ENCODE measurements at regions not wholly inside any gene's neighbourhood (a gene's known extent, or its start where the extent isn't known, plus 50 kb on each side); places are given as distances from the start of the nearest gene placed in this dataset.

DNA sequence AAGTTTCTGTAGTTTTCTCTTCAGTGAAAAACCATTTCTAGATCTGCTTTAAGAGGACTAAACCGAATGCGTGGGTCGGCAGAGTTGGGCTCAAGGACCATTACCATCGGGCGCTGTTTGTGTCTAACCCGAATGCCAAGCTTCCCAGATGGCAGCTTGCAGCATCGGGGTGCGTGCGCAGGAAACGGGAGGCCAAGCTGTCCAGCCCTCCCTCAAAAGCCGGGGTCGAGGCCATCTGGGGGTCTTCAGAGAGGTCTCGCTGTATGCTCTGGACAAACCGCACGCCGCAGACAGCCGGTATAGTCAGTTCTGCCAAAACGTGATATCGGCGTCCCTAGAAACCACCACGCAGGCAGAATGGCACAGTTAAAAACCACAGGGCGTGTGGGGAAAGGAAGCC lies 178.8 kb downstream of the BANP start:
- FAIRE-seq (no peak), DNase-seq (ENCODE audit: low read depth in 1 of 2, low spot score in 2 of 2) (no peak)
- CTCF ChIA-PET (ENCODE audit: partially characterized antibody), result no interaction called here
- no peaks in the 10 kb centered on the region for H3K4me1 ChIP-seq (replicated peaks in 1 of 4; ENCODE audit: control insufficient read depth in 3 of 4, insufficient read depth in 4 of 4, low read length in 3 of 4)
- H2BK5ac ChIP-seq (ENCODE audit: low read depth, low read length), result no peak overlapping the region
- H3K9me3 ChIP-seq (ENCODE audit: insufficient read depth in 2 of 2, low read depth in 1 of 2, low read length in 1 of 2), result no peaks in the 10 kb centered on the region
- H3K18ac ChIP-seq (ENCODE audit: extremely low read depth, low read length), result no peak overlapping the region
- no peaks in the 10 kb centered on the region for H3K27me3 ChIP-seq (replicated peaks in 1 of 4; ENCODE audit: control insufficient read depth in 3 of 4, extremely low read depth in 1 of 4, insufficient read depth in 3 of 4, low read length in 3 of 4)
- H2BK20ac ChIP-seq (ENCODE audit: low read length), result no peak overlapping the region
- no peak overlapping the region for H3K4me2 ChIP-seq (ENCODE audit: insufficient read depth in 1 of 2, low read depth in 2 of 2, low read length in 2 of 2)
- H3K23ac ChIP-seq (ENCODE audit: insufficient read length), result no peak overlapping the region
- POLR2A ChIA-PET (ENCODE audit: partially characterized antibody), result no interaction called here
- no peaks in the 10 kb centered on the region for H4K20me1 ChIP-seq (replicated peaks in 1 of 2; ENCODE audit: control insufficient read depth in 1 of 2, insufficient read depth in 2 of 2, low read length in 2 of 2)
- H2BK12ac ChIP-seq (ENCODE audit: low read depth, low read length), result no peak overlapping the region
- no peak overlapping the region for H2BK120ac ChIP-seq (replicated peaks; ENCODE audit: low read depth, low read length)
- H3K4me3 ChIP-seq (ENCODE audit: extremely low read depth in 1 of 4, insufficient read depth in 2 of 4, low read depth in 3 of 4, low read length in 4 of 4), result no peak overlapping the region
- no peak overlapping the region for H3K56ac ChIP-seq (replicated peaks; ENCODE audit: insufficient read length, low read depth, low read length)
- TF ChIP-seq USF2 (IDR thresholded peaks at IDR 0.05; ENCODE audit: low read length), result no peak
- H3K36me3 ChIP-seq (ENCODE audit: control insufficient read depth in 2 of 4, insufficient read depth in 4 of 4, low read length in 3 of 4), result no peaks in the 10 kb centered on the region
- H2BK15ac ChIP-seq (ENCODE audit: low read length), result no peak overlapping the region
- no peak overlapping the region for H4K5ac ChIP-seq (ENCODE audit: insufficient read length, low read depth, low read length)
- H4K91ac ChIP-seq (replicated peaks; ENCODE audit: insufficient read length, low read length), result no peak overlapping the region
- no peak overlapping the region for H3K14ac ChIP-seq (ENCODE audit: insufficient read length)
- H3K79me1 ChIP-seq (ENCODE audit: low read depth, low read length), result no peaks in the 10 kb centered on the region
- H3K27ac ChIP-seq (ENCODE audit: low read depth, low read length), result no peak overlapping the region
- no peaks in the 10 kb centered on the region for H3K79me2 ChIP-seq (ENCODE audit: control insufficient read depth in 1 of 2, insufficient read depth in 2 of 2, low read length in 2 of 2)
- H3K4ac ChIP-seq (replicated peaks; ENCODE audit: insufficient read length, low read depth, low read length), result no peak overlapping the region
- H4K8ac ChIP-seq (ENCODE audit: extremely low read depth, insufficient read depth, low read length), result no peak overlapping the region
- no peak overlapping the region for H2AK5ac ChIP-seq (ENCODE audit: low read depth, low read length)
- no peaks in the 10 kb centered on the region for H3K23me2 ChIP-seq (ENCODE audit: low read depth, low read length)
- H3K9ac ChIP-seq (replicated peaks in 1 of 4; ENCODE audit: extremely low read depth in 1 of 4, low read depth in 3 of 4, low read length in 3 of 4), result no peak overlapping the region
- no peak overlapping the region for H2AFZ ChIP-seq (ENCODE audit: low read length)
- WGBS, 2 experiments (ENCODE audit: extremely low coverage in 1 of 2, insufficient coverage in 1 of 2, insufficient read length in 1 of 2, insufficient replicate concordance in 2 of 2, low coverage in 1 of 2, low lambda C conversion rate in 2 of 2, missing lambda C conversion rate in 1 of 2), result 92% methylated on average over 22 of the region's 22 CpGs; no CpG with 5 or more reads in 1 of the 2 experiments

Measured in H1 (cell line).